ENCODE measurements at regions not wholly inside any gene's neighbourhood (a gene's known extent, or its start where the extent isn't known, plus 50 kb on each side); places are given as distances from the start of the nearest gene placed in this dataset.
A peak's percentile ranks its signal among the peaks of the same experiment; 100 is the strongest.

DNA sequence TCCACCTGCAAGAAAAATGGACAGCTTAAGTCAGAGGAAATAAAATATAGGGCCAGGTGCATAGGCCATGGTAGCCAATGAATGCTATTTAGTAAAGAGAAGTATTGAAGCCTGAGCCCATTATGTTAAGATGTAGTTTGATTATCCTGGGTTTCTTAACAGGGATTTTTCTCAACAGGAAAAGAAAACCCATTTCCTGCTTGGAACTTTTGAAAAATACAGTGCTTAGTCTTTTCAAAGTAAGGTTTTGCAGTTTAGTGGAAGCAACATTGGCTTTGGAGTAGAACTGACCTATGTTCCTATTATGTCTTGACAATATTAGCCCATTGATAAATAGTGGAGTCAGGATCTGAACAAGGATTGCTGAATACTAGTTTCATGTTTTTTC lies 259.5 kb upstream of the TGFBR2 start (continued):
- TF ChIP-seq, protein P1, sequence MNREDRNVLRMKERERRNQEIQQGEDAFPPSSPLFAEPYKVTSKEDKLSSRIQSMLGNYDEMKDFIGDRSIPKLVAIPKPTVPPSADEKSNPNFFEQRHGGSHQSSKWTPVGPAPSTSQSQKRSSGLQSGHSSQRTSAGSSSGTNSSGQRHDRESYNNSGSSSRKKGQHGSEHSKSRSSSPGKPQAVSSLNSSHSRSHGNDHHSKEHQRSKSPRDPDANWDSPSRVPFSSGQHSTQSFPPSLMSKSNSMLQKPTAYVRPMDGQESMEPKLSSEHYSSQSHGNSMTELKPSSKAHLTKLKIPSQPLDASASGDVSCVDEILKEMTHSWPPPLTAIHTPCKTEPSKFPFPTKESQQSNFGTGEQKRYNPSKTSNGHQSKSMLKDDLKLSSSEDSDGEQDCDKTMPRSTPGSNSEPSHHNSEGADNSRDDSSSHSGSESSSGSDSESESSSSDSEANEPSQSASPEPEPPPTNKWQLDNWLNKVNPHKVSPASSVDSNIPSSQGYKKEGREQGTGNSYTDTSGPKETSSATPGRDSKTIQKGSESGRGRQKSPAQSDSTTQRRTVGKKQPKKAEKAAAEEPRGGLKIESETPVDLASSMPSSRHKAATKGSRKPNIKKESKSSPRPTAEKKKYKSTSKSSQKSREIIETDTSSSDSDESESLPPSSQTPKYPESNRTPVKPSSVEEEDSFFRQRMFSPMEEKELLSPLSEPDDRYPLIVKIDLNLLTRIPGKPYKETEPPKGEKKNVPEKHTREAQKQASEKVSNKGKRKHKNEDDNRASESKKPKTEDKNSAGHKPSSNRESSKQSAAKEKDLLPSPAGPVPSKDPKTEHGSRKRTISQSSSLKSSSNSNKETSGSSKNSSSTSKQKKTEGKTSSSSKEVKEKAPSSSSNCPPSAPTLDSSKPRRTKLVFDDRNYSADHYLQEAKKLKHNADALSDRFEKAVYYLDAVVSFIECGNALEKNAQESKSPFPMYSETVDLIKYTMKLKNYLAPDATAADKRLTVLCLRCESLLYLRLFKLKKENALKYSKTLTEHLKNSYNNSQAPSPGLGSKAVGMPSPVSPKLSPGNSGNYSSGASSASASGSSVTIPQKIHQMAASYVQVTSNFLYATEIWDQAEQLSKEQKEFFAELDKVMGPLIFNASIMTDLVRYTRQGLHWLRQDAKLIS (CRISPR knock-in tag; IDR thresholded peaks at IDR 0.05; ENCODE audit: borderline replicate concordance), result no peak
- TF ChIP-seq, protein P2, sequence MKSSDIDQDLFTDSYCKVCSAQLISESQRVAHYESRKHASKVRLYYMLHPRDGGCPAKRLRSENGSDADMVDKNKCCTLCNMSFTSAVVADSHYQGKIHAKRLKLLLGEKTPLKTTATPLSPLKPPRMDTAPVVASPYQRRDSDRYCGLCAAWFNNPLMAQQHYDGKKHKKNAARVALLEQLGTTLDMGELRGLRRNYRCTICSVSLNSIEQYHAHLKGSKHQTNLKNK (CRISPR knock-in tag; IDR thresholded peaks at IDR 0.05), result no peak
- TF ChIP-seq FOXK1 (CRISPR knock-in tag; IDR thresholded peaks at IDR 0.05), result no peak

DNA sequence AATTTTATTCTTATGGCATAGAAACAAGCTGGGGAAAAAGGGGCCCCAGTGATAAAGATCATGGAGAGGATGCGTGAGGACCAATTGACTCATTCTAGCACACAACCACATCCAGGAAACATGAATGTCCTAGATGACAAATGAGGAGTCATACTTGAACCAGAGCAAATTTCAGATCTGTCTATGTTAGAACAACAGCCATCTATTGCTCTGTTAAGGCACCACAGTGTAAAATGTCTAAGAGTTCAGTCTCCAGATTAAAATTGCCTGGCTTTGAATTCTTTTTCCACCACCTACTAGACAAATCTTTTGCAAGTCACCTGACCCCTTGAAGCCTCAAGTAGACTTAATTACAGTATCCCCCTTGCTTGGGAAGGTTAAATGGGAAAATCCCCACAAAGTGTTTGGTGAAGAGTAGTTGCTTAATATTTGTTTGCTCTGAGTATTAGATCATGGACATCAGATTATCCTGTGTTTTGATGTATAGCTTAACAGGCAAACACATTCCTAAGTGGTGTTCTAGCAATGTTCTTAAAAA lies 258.7 kb upstream of the TGFBR2 start:
- ChIA-PET CTCF (no interaction called here), POLR2A (no interaction called here)
- DNase-seq (ENCODE audit: low spot score) (no peak), ATAC-seq (no peak)
- H3K27ac Mint-ChIP-seq, result no peak overlapping the region
- no peaks in the 10 kb centered on the region for H3K36me3 Mint-ChIP-seq
- H3K4me1 Mint-ChIP-seq, result peaks cover 23% of the 10 kb centered on the region
- no peaks in the 10 kb centered on the region for H3K9me3 Mint-ChIP-seq
- TF ChIP-seq, protein P3, sequence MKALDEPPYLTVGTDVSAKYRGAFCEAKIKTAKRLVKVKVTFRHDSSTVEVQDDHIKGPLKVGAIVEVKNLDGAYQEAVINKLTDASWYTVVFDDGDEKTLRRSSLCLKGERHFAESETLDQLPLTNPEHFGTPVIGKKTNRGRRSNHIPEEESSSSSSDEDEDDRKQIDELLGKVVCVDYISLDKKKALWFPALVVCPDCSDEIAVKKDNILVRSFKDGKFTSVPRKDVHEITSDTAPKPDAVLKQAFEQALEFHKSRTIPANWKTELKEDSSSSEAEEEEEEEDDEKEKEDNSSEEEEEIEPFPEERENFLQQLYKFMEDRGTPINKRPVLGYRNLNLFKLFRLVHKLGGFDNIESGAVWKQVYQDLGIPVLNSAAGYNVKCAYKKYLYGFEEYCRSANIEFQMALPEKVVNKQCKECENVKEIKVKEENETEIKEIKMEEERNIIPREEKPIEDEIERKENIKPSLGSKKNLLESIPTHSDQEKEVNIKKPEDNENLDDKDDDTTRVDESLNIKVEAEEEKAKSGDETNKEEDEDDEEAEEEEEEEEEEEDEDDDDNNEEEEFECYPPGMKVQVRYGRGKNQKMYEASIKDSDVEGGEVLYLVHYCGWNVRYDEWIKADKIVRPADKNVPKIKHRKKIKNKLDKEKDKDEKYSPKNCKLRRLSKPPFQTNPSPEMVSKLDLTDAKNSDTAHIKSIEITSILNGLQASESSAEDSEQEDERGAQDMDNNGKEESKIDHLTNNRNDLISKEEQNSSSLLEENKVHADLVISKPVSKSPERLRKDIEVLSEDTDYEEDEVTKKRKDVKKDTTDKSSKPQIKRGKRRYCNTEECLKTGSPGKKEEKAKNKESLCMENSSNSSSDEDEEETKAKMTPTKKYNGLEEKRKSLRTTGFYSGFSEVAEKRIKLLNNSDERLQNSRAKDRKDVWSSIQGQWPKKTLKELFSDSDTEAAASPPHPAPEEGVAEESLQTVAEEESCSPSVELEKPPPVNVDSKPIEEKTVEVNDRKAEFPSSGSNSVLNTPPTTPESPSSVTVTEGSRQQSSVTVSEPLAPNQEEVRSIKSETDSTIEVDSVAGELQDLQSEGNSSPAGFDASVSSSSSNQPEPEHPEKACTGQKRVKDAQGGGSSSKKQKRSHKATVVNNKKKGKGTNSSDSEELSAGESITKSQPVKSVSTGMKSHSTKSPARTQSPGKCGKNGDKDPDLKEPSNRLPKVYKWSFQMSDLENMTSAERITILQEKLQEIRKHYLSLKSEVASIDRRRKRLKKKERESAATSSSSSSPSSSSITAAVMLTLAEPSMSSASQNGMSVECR (CRISPR knock-in tag; IDR thresholded peaks at IDR 0.05; ENCODE audit: borderline replicate concordance), result no peak
- no peak for TF ChIP-seq FOXJ3 (CRISPR knock-in tag; IDR thresholded peaks at IDR 0.05; ENCODE audit: borderline replicate concordance)
- no peaks in the 10 kb centered on the region for H3K27me3 Mint-ChIP-seq (ENCODE audit: low read depth)
- no peak overlapping the region for H3K4me3 Mint-ChIP-seq

DNA sequence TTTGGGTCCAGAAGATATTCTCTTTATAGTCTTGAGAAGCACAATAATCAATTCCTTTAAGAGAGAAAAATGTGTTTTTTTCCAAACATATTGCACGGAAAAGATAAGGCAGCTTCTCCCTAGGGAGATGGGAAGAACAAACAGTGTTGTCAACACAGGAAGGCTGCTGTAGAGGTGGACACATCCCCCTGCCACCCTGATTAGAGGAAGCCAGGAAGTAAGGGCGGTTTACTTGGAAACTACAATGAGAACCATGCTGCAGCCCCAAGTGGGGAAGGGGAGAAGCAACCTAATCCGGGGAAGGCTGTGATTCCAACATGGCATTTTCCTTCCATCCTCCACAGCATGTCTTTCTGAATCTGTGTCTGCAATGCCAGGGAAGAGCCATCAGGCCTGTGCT lies 256.9 kb upstream of the TGFBR2 start:
- no peak for DNase-seq (ENCODE audit: low spot score)
- ChIA-PET POLR2A (no interaction called here), CTCF (interaction anchor here (1.1 kb wide), 1 partner anchor 344 kb away, joined by 3 read pairs; no protein-coding TSS in a partner anchor)
- no peak for TF ChIP-seq FOXJ3 (CRISPR knock-in tag; IDR thresholded peaks at IDR 0.05; ENCODE audit: borderline replicate concordance)
- TF ChIP-seq, protein P4, sequence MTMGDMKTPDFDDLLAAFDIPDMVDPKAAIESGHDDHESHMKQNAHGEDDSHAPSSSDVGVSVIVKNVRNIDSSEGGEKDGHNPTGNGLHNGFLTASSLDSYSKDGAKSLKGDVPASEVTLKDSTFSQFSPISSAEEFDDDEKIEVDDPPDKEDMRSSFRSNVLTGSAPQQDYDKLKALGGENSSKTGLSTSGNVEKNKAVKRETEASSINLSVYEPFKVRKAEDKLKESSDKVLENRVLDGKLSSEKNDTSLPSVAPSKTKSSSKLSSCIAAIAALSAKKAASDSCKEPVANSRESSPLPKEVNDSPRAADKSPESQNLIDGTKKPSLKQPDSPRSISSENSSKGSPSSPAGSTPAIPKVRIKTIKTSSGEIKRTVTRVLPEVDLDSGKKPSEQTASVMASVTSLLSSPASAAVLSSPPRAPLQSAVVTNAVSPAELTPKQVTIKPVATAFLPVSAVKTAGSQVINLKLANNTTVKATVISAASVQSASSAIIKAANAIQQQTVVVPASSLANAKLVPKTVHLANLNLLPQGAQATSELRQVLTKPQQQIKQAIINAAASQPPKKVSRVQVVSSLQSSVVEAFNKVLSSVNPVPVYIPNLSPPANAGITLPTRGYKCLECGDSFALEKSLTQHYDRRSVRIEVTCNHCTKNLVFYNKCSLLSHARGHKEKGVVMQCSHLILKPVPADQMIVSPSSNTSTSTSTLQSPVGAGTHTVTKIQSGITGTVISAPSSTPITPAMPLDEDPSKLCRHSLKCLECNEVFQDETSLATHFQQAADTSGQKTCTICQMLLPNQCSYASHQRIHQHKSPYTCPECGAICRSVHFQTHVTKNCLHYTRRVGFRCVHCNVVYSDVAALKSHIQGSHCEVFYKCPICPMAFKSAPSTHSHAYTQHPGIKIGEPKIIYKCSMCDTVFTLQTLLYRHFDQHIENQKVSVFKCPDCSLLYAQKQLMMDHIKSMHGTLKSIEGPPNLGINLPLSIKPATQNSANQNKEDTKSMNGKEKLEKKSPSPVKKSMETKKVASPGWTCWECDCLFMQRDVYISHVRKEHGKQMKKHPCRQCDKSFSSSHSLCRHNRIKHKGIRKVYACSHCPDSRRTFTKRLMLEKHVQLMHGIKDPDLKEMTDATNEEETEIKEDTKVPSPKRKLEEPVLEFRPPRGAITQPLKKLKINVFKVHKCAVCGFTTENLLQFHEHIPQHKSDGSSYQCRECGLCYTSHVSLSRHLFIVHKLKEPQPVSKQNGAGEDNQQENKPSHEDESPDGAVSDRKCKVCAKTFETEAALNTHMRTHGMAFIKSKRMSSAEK (CRISPR knock-in tag; IDR thresholded peaks at IDR 0.05; ENCODE audit: borderline replicate concordance), result no peak
- Mint-ChIP-seq H3K4me1 (peaks cover 23% of the 10 kb centered on the region), H3K4me3 (no peak overlapping the region), H3K27me3 (ENCODE audit: low read depth) (no peaks in the 10 kb centered on the region), H3K9me3 (no peaks in the 10 kb centered on the region), H3K27ac (no peak overlapping the region), H3K36me3 (no peaks in the 10 kb centered on the region)
- peak; percentile 87 for ATAC-seq
